ENCODE measurements at regions not wholly inside any gene's neighbourhood (a gene's known extent, or its start where the extent isn't known, plus 50 kb on each side); places are given as distances from the start of the nearest gene placed in this dataset.
"Not testable (repeated sequence)": the region's sequence is repeated elsewhere in the genome, so short reads cannot be mapped to it uniquely, and the experiment has no call there.

- no peak for DNase-seq (ENCODE audit: low read depth, low spot score)
- H3K9me3 Mint-ChIP-seq = no peaks in the 10 kb centered on the region
- no peak overlapping the region for H3K4me3 Mint-ChIP-seq
- no peak for TF ChIP-seq CTCF (conservative IDR thresholded peaks at IDR 0.05)
- no peaks in the 10 kb centered on the region for H3K27me3 Mint-ChIP-seq (ENCODE audit: low read depth)
- no peak overlapping the region for H3K27ac Mint-ChIP-seq (ENCODE audit: unreplicated experiment)
- peaks cover 3% of the 10 kb centered on the region for H3K4me1 Mint-ChIP-seq
- no peaks in the 10 kb centered on the region for H3K36me3 Mint-ChIP-seq (ENCODE audit: low read depth)
These were observed 337.9 kb downstream of the DAD1 start for GRCh38 chr14:22251090-22251489.

GRCh38 chr14:22249770-22250169 lies 339.3 kb downstream of the DAD1 start:
- TF ChIP-seq CTCF (conservative IDR thresholded peaks at IDR 0.05) = no peak
- Mint-ChIP-seq H3K27me3 (ENCODE audit: low read depth) (no peaks in the 10 kb centered on the region), H3K4me1 (peaks cover 3% of the 10 kb centered on the region), H3K27ac (ENCODE audit: unreplicated experiment) (no peak overlapping the region), H3K9me3 (no peaks in the 10 kb centered on the region), H3K36me3 (ENCODE audit: low read depth) (no peaks in the 10 kb centered on the region), H3K4me3 (no peak overlapping the region)
- no peak for DNase-seq (ENCODE audit: low read depth, low spot score)

- H3K27ac Mint-ChIP-seq (ENCODE audit: unreplicated experiment) = no peak overlapping the region
- no peaks in the 10 kb centered on the region for H3K36me3 Mint-ChIP-seq (ENCODE audit: low read depth)
- no peak overlapping the region for H3K4me3 Mint-ChIP-seq
- H3K9me3 Mint-ChIP-seq = no peaks in the 10 kb centered on the region
- no peak for DNase-seq (ENCODE audit: low read depth, low spot score)
- no peaks in the 10 kb centered on the region for H3K4me1 Mint-ChIP-seq
- no peak for TF ChIP-seq CTCF (conservative IDR thresholded peaks at IDR 0.05)
- peaks cover 3% of the 10 kb centered on the region for H3K27me3 Mint-ChIP-seq (ENCODE audit: low read depth)
These were observed 344.9 kb downstream of the DAD1 start for GRCh38 chr14:22243971-22244581.

GRCh38 chr14:22238320-22238719 lies 350.7 kb downstream of the DAD1 start:
- H3K9me3 Mint-ChIP-seq; DNase-seq (ENCODE audit: low read depth, low spot score); H3K27ac Mint-ChIP-seq (ENCODE audit: unreplicated experiment); H3K4me1 Mint-ChIP-seq; H3K27me3 Mint-ChIP-seq (ENCODE audit: low read depth); H3K4me3 Mint-ChIP-seq; H3K36me3 Mint-ChIP-seq (ENCODE audit: low read depth): not testable (repeated sequence)

GRCh38 chr14:22233377-22233776 lies 355.6 kb downstream of the DAD1 start:
- H3K27ac Mint-ChIP-seq (ENCODE audit: unreplicated experiment) = no peak overlapping the region
- no peak for DNase-seq (ENCODE audit: low read depth, low spot score)
- no peak overlapping the region for H3K4me3 Mint-ChIP-seq
- peaks cover 8% of the 10 kb centered on the region for H3K9me3 Mint-ChIP-seq
- no peaks in the 10 kb centered on the region for H3K4me1 Mint-ChIP-seq
- no peaks in the 10 kb centered on the region for H3K36me3 Mint-ChIP-seq (ENCODE audit: low read depth)
- peaks cover 8% of the 10 kb centered on the region for H3K27me3 Mint-ChIP-seq (ENCODE audit: low read depth)
- TF ChIP-seq CTCF (conservative IDR thresholded peaks at IDR 0.05) = no peak

GRCh38 chr14:22232933-22233332 lies 356.1 kb downstream of the DAD1 start:
- Mint-ChIP-seq H3K4me3 (no peak overlapping the region), H3K4me1 (no peaks in the 10 kb centered on the region), H3K9me3 (peaks cover 8% of the 10 kb centered on the region), H3K27me3 (ENCODE audit: low read depth) (peaks cover 8% of the 10 kb centered on the region), H3K36me3 (ENCODE audit: low read depth) (no peaks in the 10 kb centered on the region), H3K27ac (ENCODE audit: unreplicated experiment) (no peak overlapping the region)
- no peak for TF ChIP-seq CTCF (conservative IDR thresholded peaks at IDR 0.05)
- no peak for DNase-seq (ENCODE audit: low read depth, low spot score)

Measured in neural crest cell (in vitro differentiated cells).